SJSA1 (cell line): ENCODE measurements at regions not wholly inside any gene's neighbourhood (a gene's known extent, or its start where the extent isn't known, plus 50 kb on each side); places are given as distances from the start of the nearest gene placed in this dataset.

Source experiments
- DNase-seq, 2 experiments: peaks; one replicate each; pipeline ENCODE4 v3.0.0-alpha.2; 2015 to 2020; ENCODE audit warnings: low spot score in 2 of 2, low read depth in 1 of 2
- H3K27ac ChIP-seq: fragments of 250-450 bp; sonication (Bioruptor Pico); 2 replicates; pipeline ENCODE4 v1.5.1; 2020; ENCODE audit warnings: mild to moderate bottlenecking, moderate library complexity
- H3K27me3 ChIP-seq: fragments of 250-450 bp; sonication (Bioruptor Pico); replicated peaks from 2 replicates; pipeline ENCODE4 v1.5.1; 2020; ENCODE audit warnings: mild to moderate bottlenecking, moderate library complexity
- H3K36me3 ChIP-seq: fragments of 250-450 bp; sonication (Bioruptor Pico); 2 replicates; pipeline ENCODE4 v1.5.1; 2020; ENCODE audit warnings: mild to moderate bottlenecking
- H3K4me1 ChIP-seq: fragments of 250-450 bp; sonication (Bioruptor Pico); replicated peaks from 2 replicates; pipeline ENCODE4 v1.6.1; 2021; ENCODE audit warnings: mild to moderate bottlenecking
- H3K4me3 ChIP-seq: fragments of 250-450 bp; sonication (Bioruptor Pico); 2 replicates; pipeline ENCODE4 v1.5.1; 2020; ENCODE audit warnings: mild to moderate bottlenecking
- H3K9me3 ChIP-seq: fragments of 250-450 bp; sonication (Bioruptor Pico); replicated peaks from 2 replicates; pipeline ENCODE4 v1.5.1; 2020; ENCODE audit warnings: mild to moderate bottlenecking

- Histone ChIP-seq H3K4me1 (no peaks in the 10 kb centered on the region), H3K27me3 (no peaks in the 10 kb centered on the region), H3K9me3 (no peaks in the 10 kb centered on the region), H3K4me3 (no peak overlapping the region), H3K27ac (no peak overlapping the region), H3K36me3 (no peaks in the 10 kb centered on the region)
- no peak for DNase-seq
These were observed 64.8 kb upstream of the ZNF281 start for GRCh38 chr1:200474633-200475032.

- Histone ChIP-seq H3K4me3 (no peak overlapping the region), H3K27ac (no peak overlapping the region), H3K27me3 (no peaks in the 10 kb centered on the region), H3K4me1 (no peaks in the 10 kb centered on the region), H3K9me3 (no peaks in the 10 kb centered on the region), H3K36me3 (no peaks in the 10 kb centered on the region)
- DNase-seq, result no peak
These were observed 64.0 kb upstream of the ZNF281 start for GRCh38 chr1:200473698-200474371.

- H3K36me3 ChIP-seq, result no peaks in the 10 kb centered on the region
- H3K27me3 ChIP-seq, result no peaks in the 10 kb centered on the region
- H3K9me3 ChIP-seq, result no peaks in the 10 kb centered on the region
- no peak for DNase-seq
- H3K27ac ChIP-seq, result no peak overlapping the region
- no peak overlapping the region for H3K4me3 ChIP-seq
- H3K4me1 ChIP-seq, result no peaks in the 10 kb centered on the region
These were observed 61.9 kb upstream of the ZNF281 start for GRCh38 chr1:200471739-200472138.

GRCh38 chr1:200468264-200469001 lies 58.6 kb upstream of the ZNF281 start:
- Histone ChIP-seq H3K36me3 (no peaks in the 10 kb centered on the region), H3K27me3 (no peaks in the 10 kb centered on the region), H3K4me3 (no peak overlapping the region), H3K4me1 (no peaks in the 10 kb centered on the region), H3K27ac (no peak overlapping the region), H3K9me3 (no peaks in the 10 kb centered on the region)
- no peak for DNase-seq

- no peak overlapping the region for H3K27ac ChIP-seq
- H3K4me1 ChIP-seq, result no peaks in the 10 kb centered on the region
- no peaks in the 10 kb centered on the region for H3K36me3 ChIP-seq
These were observed 55.1 kb upstream of the ZNF281 start for GRCh38 chr1:200464784-200465400.

More at GRCh38 chr1:200464784-200465400, 55.1 kb upstream of the ZNF281 start:
- no peaks in the 10 kb centered on the region for H3K27me3 ChIP-seq
- H3K4me3 ChIP-seq, result no peak overlapping the region
- no peaks in the 10 kb centered on the region for H3K9me3 ChIP-seq
- DNase-seq, result no peak
